SJSA1 (cell line): ENCODE measurements at regions not wholly inside any gene's neighbourhood (a gene's known extent, or its start where the extent isn't known, plus 50 kb on each side); places are given as distances from the start of the nearest gene placed in this dataset.
"Not testable (repeated sequence)": the region's sequence is repeated elsewhere in the genome, so short reads cannot be mapped to it uniquely, and the experiment has no call there.

Experiments used
- DNase-seq, 2 experiments: peaks; one replicate each; pipeline ENCODE4 v3.0.0-alpha.2; 2015 to 2020; ENCODE audit warnings: low spot score in 2 of 2, low read depth in 1 of 2
- H3K27ac ChIP-seq: fragments of 250-450 bp; sonication (Bioruptor Pico); 2 replicates; pipeline ENCODE4 v1.5.1; 2020; ENCODE audit warnings: mild to moderate bottlenecking, moderate library complexity
- H3K27me3 ChIP-seq: fragments of 250-450 bp; sonication (Bioruptor Pico); replicated peaks from 2 replicates; pipeline ENCODE4 v1.5.1; 2020; ENCODE audit warnings: mild to moderate bottlenecking, moderate library complexity
- H3K36me3 ChIP-seq: fragments of 250-450 bp; sonication (Bioruptor Pico); 2 replicates; pipeline ENCODE4 v1.5.1; 2020; ENCODE audit warnings: mild to moderate bottlenecking
- H3K4me1 ChIP-seq: fragments of 250-450 bp; sonication (Bioruptor Pico); replicated peaks from 2 replicates; pipeline ENCODE4 v1.6.1; 2021; ENCODE audit warnings: mild to moderate bottlenecking
- H3K4me3 ChIP-seq: fragments of 250-450 bp; sonication (Bioruptor Pico); 2 replicates; pipeline ENCODE4 v1.5.1; 2020; ENCODE audit warnings: mild to moderate bottlenecking
- H3K9me3 ChIP-seq: fragments of 250-450 bp; sonication (Bioruptor Pico); replicated peaks from 2 replicates; pipeline ENCODE4 v1.5.1; 2020; ENCODE audit warnings: mild to moderate bottlenecking

DNA sequence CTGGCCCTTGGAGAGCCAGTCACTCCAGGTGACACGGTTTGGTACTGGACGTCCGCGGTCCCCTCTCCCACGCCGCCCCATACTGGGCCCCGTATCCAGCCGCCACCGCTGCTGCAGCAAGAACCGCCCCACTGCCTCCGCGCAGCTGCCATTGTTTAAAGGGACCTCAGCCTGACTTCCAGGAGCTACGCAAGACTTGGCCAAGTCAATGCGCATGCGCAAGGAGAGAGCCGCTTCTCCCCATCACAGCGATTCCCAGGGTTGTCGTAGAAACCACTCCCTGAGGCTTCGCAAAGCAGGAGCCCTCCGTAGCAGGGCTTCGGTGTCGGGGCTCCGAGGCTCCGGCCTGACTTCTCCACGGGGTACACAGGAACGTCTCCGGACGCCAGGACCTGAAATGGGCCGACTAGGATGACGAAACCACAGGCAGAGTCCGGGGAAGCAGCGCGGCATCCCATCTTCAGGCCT, 606.2 kb downstream of the KCNJ18 start:
- not testable (repeated sequence) for H3K4me1 ChIP-seq, DNase-seq, H3K9me3 ChIP-seq, H3K4me3 ChIP-seq, H3K27ac ChIP-seq, H3K36me3 ChIP-seq, H3K27me3 ChIP-seq

- Histone ChIP-seq H3K9me3 (0 out of 2 replicates have a peak, but pooled peaks cover 4% of the 10 kb centered on the region), H3K4me1 (no peaks in the 10 kb centered on the region), H3K27me3 (no peaks in the 10 kb centered on the region), H3K36me3 (no peaks in the 10 kb centered on the region), H3K4me3 (no peak overlapping the region), H3K27ac (no peak overlapping the region)
- no peak for DNase-seq
Observed at GRCh38 chr17:22300177-22300576, 607.9 kb downstream of the KCNJ18 start.

GRCh38 chr17:22300731-22301352, 608.5 kb downstream of the KCNJ18 start:
- DNase-seq, result no peak
- no peaks in the 10 kb centered on the region for H3K36me3 ChIP-seq
- no peak overlapping the region for H3K4me3 ChIP-seq
- H3K27ac ChIP-seq, result no peak overlapping the region
- H3K9me3 ChIP-seq, result 0 out of 2 replicates have a peak, but pooled peaks cover 4% of the 10 kb centered on the region
- H3K4me1 ChIP-seq, result no peaks in the 10 kb centered on the region
- no peaks in the 10 kb centered on the region for H3K27me3 ChIP-seq

- Histone ChIP-seq H3K27ac (no peak overlapping the region), H3K4me3 (no peak overlapping the region), H3K36me3 (no peaks in the 10 kb centered on the region), H3K27me3 (no peaks in the 10 kb centered on the region), H3K4me1 (no peaks in the 10 kb centered on the region), H3K9me3 (0 out of 2 replicates have a peak, but pooled peaks cover 4% of the 10 kb centered on the region)
- no peak for DNase-seq
Observed at GRCh38 chr17:22301353-22301745, 609.0 kb downstream of the KCNJ18 start.

DNA sequence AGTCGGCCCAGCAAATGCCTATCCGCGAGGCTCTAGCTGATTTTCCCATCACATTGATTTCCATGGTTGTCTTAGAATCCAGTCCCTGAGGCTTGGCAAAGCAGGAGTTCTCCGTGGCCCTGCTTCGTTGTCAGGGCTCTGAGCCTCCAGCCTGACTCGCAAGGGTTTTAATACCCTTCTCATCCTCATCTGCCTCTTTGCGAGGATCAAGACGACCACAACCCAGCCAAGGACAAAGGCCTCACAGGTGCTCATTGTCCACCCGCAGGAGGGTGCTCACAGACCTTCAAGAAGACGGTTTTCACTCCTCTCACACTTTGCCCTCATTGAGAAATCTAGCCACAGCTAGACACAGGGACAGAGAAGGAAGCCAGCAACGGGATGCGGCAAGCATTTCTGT, 610.8 kb downstream of the KCNJ18 start:
- 0 out of 2 replicates have a peak, but pooled peaks cover 4% of the 10 kb centered on the region for H3K9me3 ChIP-seq
- H3K27ac ChIP-seq, result no peak overlapping the region
- H3K4me3 ChIP-seq, result no peak overlapping the region
- no peaks in the 10 kb centered on the region for H3K27me3 ChIP-seq
- no peaks in the 10 kb centered on the region for H3K36me3 ChIP-seq
- no peak for DNase-seq
- H3K4me1 ChIP-seq, result no peaks in the 10 kb centered on the region

DNA sequence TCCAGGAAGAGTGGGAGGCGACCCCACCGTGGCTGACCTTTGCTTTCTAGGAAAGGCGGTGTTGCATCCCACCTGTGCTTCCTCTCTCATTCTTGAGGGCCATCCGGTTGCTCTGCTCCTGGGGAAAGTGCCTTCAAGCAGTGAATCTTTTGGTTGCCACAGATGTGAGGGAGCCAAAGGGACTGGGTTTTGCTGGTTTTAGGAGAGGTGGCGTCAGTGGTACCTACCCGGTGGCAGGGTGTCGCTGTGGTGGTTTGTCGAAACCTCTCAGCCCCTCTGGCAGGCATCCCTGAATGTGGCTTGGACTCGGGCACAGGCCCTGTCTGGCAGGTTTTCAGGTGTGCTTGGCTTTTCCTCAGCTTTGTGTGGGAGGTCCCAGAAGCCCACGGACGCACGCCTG, 611.5 kb downstream of the KCNJ18 start:
- H3K27ac ChIP-seq, result no peak overlapping the region
- H3K27me3 ChIP-seq, result no peaks in the 10 kb centered on the region
- no peak overlapping the region for H3K4me3 ChIP-seq
- no peak for DNase-seq
- no peaks in the 10 kb centered on the region for H3K4me1 ChIP-seq
- 0 out of 2 replicates have a peak, but pooled peaks cover 4% of the 10 kb centered on the region for H3K9me3 ChIP-seq
- H3K36me3 ChIP-seq, result no peaks in the 10 kb centered on the region

DNA sequence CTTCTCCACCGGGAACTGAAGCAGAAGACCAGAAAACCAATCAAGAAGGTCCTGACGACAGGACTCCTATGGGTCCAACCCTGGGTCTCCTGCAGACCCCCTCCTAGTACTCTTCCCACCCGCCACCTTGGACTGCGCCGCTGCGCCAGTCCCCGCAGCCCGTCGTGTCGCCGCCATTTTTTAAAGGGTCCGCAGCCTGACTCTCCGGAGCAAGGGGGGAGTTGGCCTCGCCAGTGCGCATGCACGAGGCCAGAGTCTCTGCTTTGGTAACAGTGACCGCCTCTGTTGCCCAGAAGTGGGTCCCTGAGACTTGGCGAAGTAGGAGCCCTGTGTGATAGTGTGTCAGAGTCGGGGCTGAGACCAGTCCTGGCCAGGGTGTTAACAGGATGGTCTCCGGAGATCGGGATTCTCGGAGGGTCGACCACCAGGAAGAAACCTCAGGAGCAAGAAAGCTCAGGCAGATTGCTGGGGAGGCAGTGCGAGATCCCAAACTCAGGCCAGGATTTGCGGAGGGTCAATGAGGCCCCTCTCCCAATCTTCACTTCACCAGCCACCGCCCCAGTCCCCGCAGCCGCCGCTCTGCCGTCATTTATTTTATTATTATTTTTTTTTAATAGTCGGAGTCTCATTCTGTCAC, 612.5 kb downstream of the KCNJ18 start:
- Histone ChIP-seq H3K4me1 (no peaks in the 10 kb centered on the region), H3K27me3 (no peaks in the 10 kb centered on the region), H3K27ac (no peak overlapping the region), H3K9me3 (0 out of 2 replicates have a peak, but pooled peaks cover 4% of the 10 kb centered on the region), H3K36me3 (no peaks in the 10 kb centered on the region), H3K4me3 (no peak overlapping the region)
- DNase-seq, result no peak

- Histone ChIP-seq H3K4me3 (no peak overlapping the region), H3K9me3 (0 out of 2 replicates have a peak, but pooled peaks cover 2% of the 10 kb centered on the region), H3K27ac (no peak overlapping the region), H3K4me1 (no peaks in the 10 kb centered on the region), H3K36me3 (no peaks in the 10 kb centered on the region), H3K27me3 (no peaks in the 10 kb centered on the region)
- DNase-seq, result no peak
Observed at GRCh38 chr17:22305356-22306071, 613.2 kb downstream of the KCNJ18 start.

DNA sequence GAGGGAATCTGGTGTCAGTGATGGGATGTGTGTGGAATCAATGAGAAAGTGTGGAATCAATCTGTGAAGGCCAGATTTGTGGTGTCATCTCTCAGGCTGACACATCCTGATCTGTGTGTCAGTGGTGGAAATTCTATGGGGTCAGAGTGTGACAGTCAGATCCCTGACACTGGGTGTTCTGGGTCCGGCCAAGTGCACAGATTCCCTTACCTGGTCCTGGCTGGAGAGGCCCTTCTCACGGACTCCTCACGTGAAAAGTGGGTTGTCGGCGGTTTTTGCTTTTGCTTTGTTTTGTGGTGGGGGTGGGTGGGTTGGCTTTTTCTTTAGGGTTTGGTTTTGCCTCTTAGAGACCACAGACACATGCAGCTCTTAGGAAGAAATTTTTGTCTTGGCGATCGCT, 618.0 kb downstream of the KCNJ18 start:
- not testable (repeated sequence) for H3K4me1 ChIP-seq, H3K9me3 ChIP-seq, H3K27ac ChIP-seq, H3K36me3 ChIP-seq, H3K27me3 ChIP-seq, DNase-seq, H3K4me3 ChIP-seq

DNA sequence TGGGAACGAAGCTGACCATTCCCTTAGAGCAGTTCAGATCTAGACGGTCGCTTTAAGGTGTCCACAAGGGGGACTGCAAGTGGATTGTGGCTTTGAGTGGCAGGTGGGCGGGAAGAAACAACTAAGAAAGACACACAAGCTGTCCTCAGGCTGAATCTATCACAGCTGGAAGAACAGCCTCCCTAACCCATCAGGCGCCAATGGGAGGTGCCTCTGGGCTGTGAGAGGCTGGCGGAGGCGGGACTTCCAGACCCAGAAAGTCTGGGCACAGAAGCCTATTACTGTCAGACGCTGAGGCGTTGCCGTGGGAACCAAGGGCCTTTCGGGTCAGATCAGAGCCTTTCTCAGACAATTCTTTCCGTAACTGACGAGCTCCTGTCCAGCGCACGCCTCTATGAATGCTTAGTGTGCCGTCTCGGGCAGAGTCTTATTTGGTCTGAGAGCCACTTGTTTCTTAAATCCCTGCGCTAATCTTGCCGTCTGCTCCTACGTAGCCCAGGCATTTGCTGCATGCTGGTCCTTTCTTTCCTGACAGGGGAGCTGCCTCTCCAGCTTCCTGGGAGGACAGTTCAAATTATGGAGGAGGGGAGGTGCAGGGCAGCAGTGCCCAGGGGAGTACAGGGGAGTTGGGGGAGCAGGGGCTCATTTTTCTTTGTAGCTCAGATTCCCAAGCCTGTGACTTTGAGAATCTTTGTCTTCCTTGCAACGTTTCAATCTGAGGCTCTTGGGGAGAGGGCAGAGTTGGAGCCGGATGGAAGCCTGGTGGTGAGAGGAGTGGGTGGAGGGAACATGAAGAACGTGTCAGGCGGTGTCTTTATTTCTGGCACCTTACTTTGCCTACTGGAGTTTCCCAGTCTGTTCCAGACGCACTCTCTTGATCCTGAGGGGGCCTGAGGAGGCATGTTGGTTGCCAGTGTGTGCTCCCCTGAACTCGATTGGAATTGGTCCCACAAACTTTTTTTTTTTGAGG, 618.7 kb downstream of the KCNJ18 start:
- Histone ChIP-seq H3K9me3 (no peaks in the 10 kb centered on the region), H3K27ac (no peak overlapping the region), H3K4me1 (no peaks in the 10 kb centered on the region), H3K4me3 (no peak overlapping the region), H3K27me3 (no peaks in the 10 kb centered on the region), H3K36me3 (no peaks in the 10 kb centered on the region)
- no peak for DNase-seq

GRCh38 chr17:22321001-22321400, 628.7 kb downstream of the KCNJ18 start:
- not testable (repeated sequence) for H3K4me1 ChIP-seq, H3K27ac ChIP-seq, H3K9me3 ChIP-seq, H3K36me3 ChIP-seq, DNase-seq, H3K27me3 ChIP-seq, H3K4me3 ChIP-seq

DNA sequence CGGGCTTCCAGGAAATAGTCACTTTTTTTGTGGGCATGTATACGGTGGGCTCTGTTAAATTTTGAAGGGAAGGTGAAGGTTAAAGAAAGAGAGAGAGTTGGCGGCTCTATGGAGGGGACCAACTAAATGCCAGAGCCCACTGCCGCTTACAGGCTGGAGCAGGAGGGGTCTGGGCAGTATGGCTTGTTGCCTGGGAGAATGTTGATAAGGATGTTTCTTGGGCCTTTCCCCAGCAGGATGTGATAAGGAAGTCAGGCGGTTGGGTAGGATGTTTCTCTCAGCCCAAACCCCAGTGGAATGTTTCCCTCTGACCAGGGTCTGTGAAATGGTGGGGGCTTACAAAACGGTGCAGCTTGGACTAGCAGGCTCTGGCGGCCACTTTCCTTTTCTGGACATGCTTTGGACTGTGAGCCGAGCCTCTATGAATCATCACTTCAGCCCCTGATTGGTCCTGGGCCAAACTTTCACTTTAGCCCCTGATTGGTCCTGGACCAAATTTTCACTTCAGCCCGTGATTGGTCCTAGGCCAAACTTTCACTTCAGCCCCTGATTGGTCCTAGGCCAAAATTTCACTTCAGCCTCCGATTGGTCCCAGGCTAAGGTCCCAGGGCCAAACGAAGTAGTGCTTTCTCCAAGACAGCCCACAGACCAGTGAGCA, 630.7 kb downstream of the KCNJ18 start:
- not testable (repeated sequence) for H3K36me3 ChIP-seq, H3K27me3 ChIP-seq, H3K27ac ChIP-seq, DNase-seq, H3K9me3 ChIP-seq, H3K4me1 ChIP-seq, H3K4me3 ChIP-seq

DNA sequence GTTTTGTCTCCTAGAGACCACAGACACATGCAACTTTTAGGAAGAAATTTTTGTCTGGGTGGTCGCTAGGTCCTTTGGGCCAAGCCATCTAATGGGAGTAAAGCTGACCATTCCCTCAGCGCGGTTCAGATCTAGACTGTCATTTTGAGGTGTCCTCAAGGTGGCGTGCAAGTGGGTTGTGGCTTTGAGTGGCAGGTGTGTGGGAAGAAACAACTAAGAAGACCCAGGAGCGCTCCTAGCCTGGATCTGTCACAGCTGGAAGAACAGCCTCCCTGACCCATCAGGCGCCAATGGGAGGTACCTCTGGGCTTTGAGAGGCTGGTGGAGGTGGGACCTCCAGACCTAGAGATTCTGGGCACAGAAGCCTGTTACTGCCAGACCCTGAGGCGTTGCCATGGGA, 645.1 kb downstream of the KCNJ18 start:
- H3K27me3 ChIP-seq, result no peaks in the 10 kb centered on the region
- no peaks in the 10 kb centered on the region for H3K4me1 ChIP-seq
- DNase-seq, result no peak
- H3K4me3 ChIP-seq, result no peak overlapping the region
- H3K27ac ChIP-seq, result no peak overlapping the region
- no peaks in the 10 kb centered on the region for H3K9me3 ChIP-seq
- H3K36me3 ChIP-seq, result no peaks in the 10 kb centered on the region
